SK-N-SH treated with all-trans-retinoic acid at 6 μM for 48 hours (cell line): ENCODE measurements at regions not wholly inside any gene's neighbourhood (a gene's known extent, or its start where the extent isn't known, plus 50 kb on each side); places are given as distances from the start of the nearest gene placed in this dataset.

Experiments used
- ATAC-seq: fragments of 200-7000 bp; cut with Tn5 transposase; 3 replicates; pipeline ENCODE4 v1.9.1; 2020; ENCODE audit warnings: mild to moderate bottlenecking, moderate library complexity
- ARNTL ChIP-seq: fragments of 450-650 bp; formaldehyde crosslinking; IDR thresholded peaks from 2 replicates; pipeline ENCODE4 v1.5.0; 2020; ENCODE audit warnings: low read depth, mild to moderate bottlenecking, moderate library complexity, borderline replicate concordance
- BACH2 ChIP-seq: fragments of 250-450 bp; sonication (Bioruptor Pico); IDR thresholded peaks from 2 replicates; pipeline ENCODE4 v1.9.0; 2021; ENCODE audit warnings: mild to moderate bottlenecking, borderline replicate concordance
- CSDC2 ChIP-seq: fragments of 250-450 bp; sonication (Bioruptor Pico); IDR thresholded peaks from 2 replicates; pipeline ENCODE4 v1.5.0; 2020; ENCODE audit warnings: mild to moderate bottlenecking, moderate library complexity
- ESRRG ChIP-seq: fragments of 250-450 bp; sonication (Bioruptor Pico); IDR thresholded peaks from 2 replicates; pipeline ENCODE4 v1.6.1; 2021; ENCODE audit warnings: mild to moderate bottlenecking
- GLIS3 ChIP-seq: fragments of 250-450 bp; sonication (Bioruptor Pico); IDR thresholded peaks from 2 replicates; pipeline ENCODE4 v1.5.0; 2020; ENCODE audit warnings: mild to moderate bottlenecking, moderate library complexity
- ISL1 ChIP-seq: fragments of 250-450 bp; sonication (Bioruptor Pico); IDR thresholded peaks from 2 replicates; pipeline ENCODE4 v2.1.2; 2022; ENCODE audit warnings: mild to moderate bottlenecking, moderate library complexity
- OSR1 ChIP-seq: fragments of 250-450 bp; sonication (Bioruptor Pico); IDR thresholded peaks from 2 replicates; pipeline ENCODE4 v1.8.0; 2022; ENCODE audit warnings: moderate library complexity, mild to moderate bottlenecking, inconsistent platforms
- RARB ChIP-seq: fragments of 250-450 bp; sonication (Bioruptor Pico); IDR thresholded peaks from 2 replicates; pipeline ENCODE4 v1.8.0; 2021; ENCODE audit warnings: mild to moderate bottlenecking, moderate library complexity
- TCF4 ChIP-seq: fragments of 250-450 bp; sonication (Bioruptor Pico); IDR thresholded peaks from 2 replicates; pipeline ENCODE4 v1.8.0; 2021; ENCODE audit warnings: mild to moderate bottlenecking, moderate library complexity, borderline replicate concordance
- TOX ChIP-seq: fragments of 250-450 bp; sonication (Bioruptor Pico); IDR thresholded peaks from 2 replicates; pipeline ENCODE4 v1.8.0; 2021; ENCODE audit warnings: mild to moderate bottlenecking, moderate library complexity, borderline replicate concordance
- ZC3H10 ChIP-seq: fragments of 250-450 bp; sonication (Bioruptor Pico); IDR thresholded peaks from 2 replicates; pipeline ENCODE4 v1.5.1; 2021; ENCODE audit warnings: mild to moderate bottlenecking, moderate library complexity
- ZFP3 ChIP-seq: fragments of 250-450 bp; sonication (Bioruptor Pico); IDR thresholded peaks from 2 replicates; pipeline ENCODE4 v1.5.0; 2020; ENCODE audit warnings: mild to moderate bottlenecking, moderate library complexity
- ZFP30 ChIP-seq: fragments of 450-650 bp; formaldehyde crosslinking; IDR thresholded peaks from 2 replicates; pipeline ENCODE4 v1.5.0; 2022; ENCODE audit warnings: mild to moderate bottlenecking, moderate library complexity
- ZNF565 ChIP-seq: fragments of 450-650 bp; formaldehyde crosslinking; conservative IDR thresholded peaks from 2 replicates; pipeline ENCODE4 v1.5.0; 2020; ENCODE audit warnings: low read depth, mild to moderate bottlenecking, moderate library complexity
- ZNF70 ChIP-seq: fragments of 450-650 bp; formaldehyde crosslinking; IDR thresholded peaks from 2 replicates; pipeline ENCODE4 v1.5.0; 2020; ENCODE audit warnings: mild to moderate bottlenecking, moderate library complexity
- TF ChIP-seq, protein P1 (sequence below): fragments of 250-450 bp; sonication (Bioruptor Pico); IDR thresholded peaks from 2 replicates; pipeline ENCODE4 v1.5.1; 2020; ENCODE audit warnings: low read depth, mild to moderate bottlenecking, moderate library complexity
- TF ChIP-seq, protein P2 (sequence below): fragments of 250-450 bp; sonication (Bioruptor Pico); IDR thresholded peaks from 2 replicates; pipeline ENCODE4 v1.5.1; 2021; ENCODE audit warnings: mild to moderate bottlenecking, moderate library complexity
- TF ChIP-seq, protein P3 (sequence below): fragments of 250-450 bp; sonication (Bioruptor Pico); IDR thresholded peaks from 2 replicates; pipeline ENCODE4 v1.8.0; 2021; ENCODE audit warnings: low read depth, mild to moderate bottlenecking, moderate library complexity, borderline replicate concordance
- TF ChIP-seq, protein P4 (sequence below): fragments of 250-450 bp; sonication (Bioruptor Pico); IDR thresholded peaks from 2 replicates; pipeline ENCODE4 v1.5.0; 2020; ENCODE audit warnings: mild to moderate bottlenecking, moderate library complexity
- TF ChIP-seq, protein P5 (sequence below): fragments of 250-450 bp; sonication (Bioruptor Pico); IDR thresholded peaks from 2 replicates; pipeline ENCODE4 v1.8.0; 2020; ENCODE audit warnings: mild to moderate bottlenecking, moderate library complexity, borderline replicate concordance

DNA sequence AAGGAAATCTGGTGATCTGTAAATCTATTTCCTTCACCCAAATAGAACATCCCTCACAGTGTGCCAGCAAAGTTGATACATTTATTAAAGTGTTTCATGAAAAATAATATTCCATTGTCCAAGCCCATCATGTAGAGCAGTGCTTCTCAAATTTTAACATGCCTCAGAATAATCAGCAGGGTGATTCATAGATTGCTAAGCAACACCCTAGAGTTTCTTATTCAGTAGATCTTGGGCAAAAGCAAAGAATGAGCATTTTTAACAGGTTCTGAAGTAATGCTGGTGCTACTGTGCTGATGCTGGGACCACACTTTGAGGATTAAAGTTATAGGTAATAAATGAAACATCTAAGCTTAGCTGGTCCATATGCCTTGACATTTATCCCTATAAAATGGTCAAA, 210.5 kb downstream of the ZIC4 start:
- no peak for ATAC-seq
- TF ChIP-seq RARB (CRISPR knock-in tag) (no peak), TOX (CRISPR knock-in tag) (no peak), ZFP3 (CRISPR knock-in tag) (no peak), ZNF565 (no peak), BACH2 (CRISPR knock-in tag) (no peak), TCF4 (CRISPR knock-in tag) (no peak), CSDC2 (no peak), GLIS3 (no peak)
- TF ChIP-seq, protein P1, sequence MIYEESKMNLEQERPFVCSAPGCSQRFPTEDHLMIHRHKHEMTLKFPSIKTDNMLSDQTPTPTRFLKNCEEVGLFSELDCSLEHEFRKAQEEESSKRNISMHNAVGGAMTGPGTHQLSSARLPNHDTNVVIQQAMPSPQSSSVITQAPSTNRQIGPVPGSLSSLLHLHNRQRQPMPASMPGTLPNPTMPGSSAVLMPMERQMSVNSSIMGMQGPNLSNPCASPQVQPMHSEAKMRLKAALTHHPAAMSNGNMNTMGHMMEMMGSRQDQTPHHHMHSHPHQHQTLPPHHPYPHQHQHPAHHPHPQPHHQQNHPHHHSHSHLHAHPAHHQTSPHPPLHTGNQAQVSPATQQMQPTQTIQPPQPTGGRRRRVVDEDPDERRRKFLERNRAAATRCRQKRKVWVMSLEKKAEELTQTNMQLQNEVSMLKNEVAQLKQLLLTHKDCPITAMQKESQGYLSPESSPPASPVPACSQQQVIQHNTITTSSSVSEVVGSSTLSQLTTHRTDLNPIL (CRISPR knock-in tag), result no peak
- TF ChIP-seq, protein P2, sequence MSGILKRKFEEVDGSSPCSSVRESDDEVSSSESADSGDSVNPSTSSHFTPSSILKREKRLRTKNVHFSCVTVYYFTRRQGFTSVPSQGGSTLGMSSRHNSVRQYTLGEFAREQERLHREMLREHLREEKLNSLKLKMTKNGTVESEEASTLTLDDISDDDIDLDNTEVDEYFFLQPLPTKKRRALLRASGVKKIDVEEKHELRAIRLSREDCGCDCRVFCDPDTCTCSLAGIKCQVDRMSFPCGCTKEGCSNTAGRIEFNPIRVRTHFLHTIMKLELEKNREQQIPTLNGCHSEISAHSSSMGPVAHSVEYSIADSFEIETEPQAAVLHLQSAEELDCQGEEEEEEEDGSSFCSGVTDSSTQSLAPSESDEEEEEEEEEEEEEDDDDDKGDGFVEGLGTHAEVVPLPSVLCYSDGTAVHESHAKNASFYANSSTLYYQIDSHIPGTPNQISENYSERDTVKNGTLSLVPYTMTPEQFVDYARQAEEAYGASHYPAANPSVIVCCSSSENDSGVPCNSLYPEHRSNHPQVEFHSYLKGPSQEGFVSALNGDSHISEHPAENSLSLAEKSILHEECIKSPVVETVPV (CRISPR knock-in tag), result no peak
- TF ChIP-seq, protein P3, sequence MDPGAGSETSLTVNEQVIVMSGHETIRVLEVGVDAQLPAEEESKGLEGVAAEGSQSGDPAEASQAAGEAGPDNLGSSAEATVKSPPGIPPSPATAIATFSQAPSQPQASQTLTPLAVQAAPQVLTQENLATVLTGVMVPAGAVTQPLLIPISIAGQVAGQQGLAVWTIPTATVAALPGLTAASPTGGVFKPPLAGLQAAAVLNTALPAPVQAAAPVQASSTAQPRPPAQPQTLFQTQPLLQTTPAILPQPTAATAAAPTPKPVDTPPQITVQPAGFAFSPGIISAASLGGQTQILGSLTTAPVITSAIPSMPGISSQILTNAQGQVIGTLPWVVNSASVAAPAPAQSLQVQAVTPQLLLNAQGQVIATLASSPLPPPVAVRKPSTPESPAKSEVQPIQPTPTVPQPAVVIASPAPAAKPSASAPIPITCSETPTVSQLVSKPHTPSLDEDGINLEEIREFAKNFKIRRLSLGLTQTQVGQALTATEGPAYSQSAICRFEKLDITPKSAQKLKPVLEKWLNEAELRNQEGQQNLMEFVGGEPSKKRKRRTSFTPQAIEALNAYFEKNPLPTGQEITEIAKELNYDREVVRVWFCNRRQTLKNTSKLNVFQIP (CRISPR knock-in tag), result no peak
- TF ChIP-seq, protein P4, sequence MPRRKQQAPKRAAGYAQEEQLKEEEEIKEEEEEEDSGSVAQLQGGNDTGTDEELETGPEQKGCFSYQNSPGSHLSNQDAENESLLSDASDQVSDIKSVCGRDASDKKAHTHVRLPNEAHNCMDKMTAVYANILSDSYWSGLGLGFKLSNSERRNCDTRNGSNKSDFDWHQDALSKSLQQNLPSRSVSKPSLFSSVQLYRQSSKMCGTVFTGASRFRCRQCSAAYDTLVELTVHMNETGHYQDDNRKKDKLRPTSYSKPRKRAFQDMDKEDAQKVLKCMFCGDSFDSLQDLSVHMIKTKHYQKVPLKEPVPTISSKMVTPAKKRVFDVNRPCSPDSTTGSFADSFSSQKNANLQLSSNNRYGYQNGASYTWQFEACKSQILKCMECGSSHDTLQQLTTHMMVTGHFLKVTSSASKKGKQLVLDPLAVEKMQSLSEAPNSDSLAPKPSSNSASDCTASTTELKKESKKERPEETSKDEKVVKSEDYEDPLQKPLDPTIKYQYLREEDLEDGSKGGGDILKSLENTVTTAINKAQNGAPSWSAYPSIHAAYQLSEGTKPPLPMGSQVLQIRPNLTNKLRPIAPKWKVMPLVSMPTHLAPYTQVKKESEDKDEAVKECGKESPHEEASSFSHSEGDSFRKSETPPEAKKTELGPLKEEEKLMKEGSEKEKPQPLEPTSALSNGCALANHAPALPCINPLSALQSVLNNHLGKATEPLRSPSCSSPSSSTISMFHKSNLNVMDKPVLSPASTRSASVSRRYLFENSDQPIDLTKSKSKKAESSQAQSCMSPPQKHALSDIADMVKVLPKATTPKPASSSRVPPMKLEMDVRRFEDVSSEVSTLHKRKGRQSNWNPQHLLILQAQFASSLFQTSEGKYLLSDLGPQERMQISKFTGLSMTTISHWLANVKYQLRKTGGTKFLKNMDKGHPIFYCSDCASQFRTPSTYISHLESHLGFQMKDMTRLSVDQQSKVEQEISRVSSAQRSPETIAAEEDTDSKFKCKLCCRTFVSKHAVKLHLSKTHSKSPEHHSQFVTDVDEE (CRISPR knock-in tag), result no peak

DNA sequence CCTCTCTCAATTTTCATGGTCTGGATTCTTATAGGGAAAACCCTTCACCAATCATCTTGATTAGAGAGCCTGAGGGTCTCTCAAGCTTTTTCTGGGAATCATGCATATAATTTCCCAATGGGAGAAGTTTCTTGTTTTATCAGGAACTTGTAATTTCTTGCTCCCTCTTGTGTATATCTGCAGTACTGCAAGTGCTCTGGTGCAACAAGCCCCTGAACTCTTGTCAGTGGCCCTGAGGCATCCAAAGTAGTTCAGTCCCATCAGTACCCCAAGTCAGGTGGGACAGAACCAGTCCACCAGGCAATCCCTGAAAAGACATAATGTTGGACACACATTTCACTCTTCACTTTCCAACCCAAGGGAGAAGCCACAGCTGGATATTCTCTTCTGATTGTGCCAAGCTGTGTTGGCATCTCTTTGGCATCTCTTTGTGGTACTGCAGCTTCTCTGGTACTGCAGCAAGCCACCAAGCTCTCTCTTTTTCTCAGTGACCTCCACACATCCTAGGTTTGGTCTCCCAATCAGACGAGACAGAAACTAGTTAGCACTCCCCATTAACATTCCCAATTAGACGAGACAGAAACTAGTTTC, 214.5 kb downstream of the ZIC4 start:
- TF ChIP-seq ZC3H10 (CRISPR knock-in tag) (no peak), BACH2 (CRISPR knock-in tag) (no peak)
- peak; percentile 73 for ATAC-seq

DNA sequence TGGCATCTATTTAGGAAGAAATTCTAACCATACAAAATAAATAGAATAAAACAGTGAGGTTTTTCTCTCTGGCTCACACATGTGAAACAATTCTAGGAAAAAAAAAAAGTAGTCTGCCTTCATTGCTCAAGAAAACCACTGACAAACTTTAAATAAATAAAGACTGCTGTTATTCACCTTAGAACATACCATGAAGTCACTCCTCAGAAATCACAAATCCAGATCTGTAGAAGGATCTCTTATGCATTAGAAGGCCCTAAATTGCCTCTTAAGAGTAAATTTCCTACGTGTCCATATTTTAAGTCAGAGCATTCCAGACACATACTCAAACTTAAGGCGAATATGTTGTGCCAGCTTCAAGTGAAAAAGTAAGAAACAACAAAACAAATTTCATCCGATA, 217.3 kb downstream of the ZIC4 start:
- TF ChIP-seq, protein P3 (CRISPR knock-in tag), result no peak
- no peak for TF ChIP-seq OSR1 (CRISPR knock-in tag)
- ATAC-seq, result no peak

DNA sequence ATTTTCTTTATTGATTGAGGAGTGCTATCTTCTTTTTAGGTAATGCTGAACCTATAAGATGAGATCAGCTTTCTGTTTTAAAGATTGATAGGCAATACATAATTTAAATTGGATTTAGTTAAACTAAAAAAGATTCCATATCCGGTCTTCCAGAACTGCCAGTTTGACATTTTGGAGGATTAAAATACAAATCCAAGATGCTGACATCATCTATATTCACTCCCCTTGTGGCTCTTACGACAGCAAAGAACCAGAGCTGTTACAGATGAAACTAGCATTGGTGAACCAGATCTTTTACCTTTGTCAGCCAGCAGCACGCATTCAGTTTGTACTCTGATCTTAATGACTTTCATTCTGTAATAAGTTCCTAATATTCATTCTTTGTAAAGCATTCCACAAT, 218.7 kb downstream of the ZIC4 start:
- no peak for ATAC-seq
- TF ChIP-seq TOX (CRISPR knock-in tag) (no peak), ARNTL (CRISPR knock-in tag) (no peak), CSDC2 (no peak), ZNF70 (CRISPR knock-in tag) (no peak), ZC3H10 (CRISPR knock-in tag) (no peak), ZFP30 (CRISPR knock-in tag) (no peak), GLIS3 (no peak), ISL1 (no peak), OSR1 (CRISPR knock-in tag) (no peak), TCF4 (CRISPR knock-in tag) (no peak), BACH2 (CRISPR knock-in tag) (no peak), RARB (CRISPR knock-in tag) (no peak), ESRRG (CRISPR knock-in tag) (no peak)
- TF ChIP-seq, protein P5, sequence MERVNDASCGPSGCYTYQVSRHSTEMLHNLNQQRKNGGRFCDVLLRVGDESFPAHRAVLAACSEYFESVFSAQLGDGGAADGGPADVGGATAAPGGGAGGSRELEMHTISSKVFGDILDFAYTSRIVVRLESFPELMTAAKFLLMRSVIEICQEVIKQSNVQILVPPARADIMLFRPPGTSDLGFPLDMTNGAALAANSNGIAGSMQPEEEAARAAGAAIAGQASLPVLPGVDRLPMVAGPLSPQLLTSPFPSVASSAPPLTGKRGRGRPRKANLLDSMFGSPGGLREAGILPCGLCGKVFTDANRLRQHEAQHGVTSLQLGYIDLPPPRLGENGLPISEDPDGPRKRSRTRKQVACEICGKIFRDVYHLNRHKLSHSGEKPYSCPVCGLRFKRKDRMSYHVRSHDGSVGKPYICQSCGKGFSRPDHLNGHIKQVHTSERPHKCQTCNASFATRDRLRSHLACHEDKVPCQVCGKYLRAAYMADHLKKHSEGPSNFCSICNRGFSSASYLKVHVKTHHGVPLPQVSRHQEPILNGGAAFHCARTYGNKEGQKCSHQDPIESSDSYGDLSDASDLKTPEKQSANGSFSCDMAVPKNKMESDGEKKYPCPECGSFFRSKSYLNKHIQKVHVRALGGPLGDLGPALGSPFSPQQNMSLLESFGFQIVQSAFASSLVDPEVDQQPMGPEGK (CRISPR knock-in tag), result no peak
- TF ChIP-seq, protein P3 (CRISPR knock-in tag), result no peak
